ENCODE measurements at regions not wholly inside any gene's neighbourhood (a gene's known extent, or its start where the extent isn't known, plus 50 kb on each side); places are given as distances from the start of the nearest gene placed in this dataset.

- TF ChIP-seq POLR2A (IDR thresholded peaks at IDR 0.05; ENCODE audit: low read depth, low read length) (no peak), MYC (IDR thresholded peaks at IDR 0.05; ENCODE audit: low read depth, low read length) (no peak), FOS (IDR thresholded peaks at IDR 0.05; ENCODE audit: borderline replicate concordance, insufficient read depth, low read length) (no peak), EZH2 (IDR thresholded peaks at IDR 0.05; ENCODE audit: borderline replicate concordance, low read depth, low read length, severe bottlenecking) (no peak), POLR2AphosphoS5 (IDR thresholded peaks at IDR 0.05; ENCODE audit: insufficient read depth, low read depth, low read length) (no peak), GATA2 (IDR thresholded peaks at IDR 0.05; ENCODE audit: insufficient read depth, insufficient read length, low read depth, low read length) (no peak)
- TF ChIP-seq, protein P1, sequence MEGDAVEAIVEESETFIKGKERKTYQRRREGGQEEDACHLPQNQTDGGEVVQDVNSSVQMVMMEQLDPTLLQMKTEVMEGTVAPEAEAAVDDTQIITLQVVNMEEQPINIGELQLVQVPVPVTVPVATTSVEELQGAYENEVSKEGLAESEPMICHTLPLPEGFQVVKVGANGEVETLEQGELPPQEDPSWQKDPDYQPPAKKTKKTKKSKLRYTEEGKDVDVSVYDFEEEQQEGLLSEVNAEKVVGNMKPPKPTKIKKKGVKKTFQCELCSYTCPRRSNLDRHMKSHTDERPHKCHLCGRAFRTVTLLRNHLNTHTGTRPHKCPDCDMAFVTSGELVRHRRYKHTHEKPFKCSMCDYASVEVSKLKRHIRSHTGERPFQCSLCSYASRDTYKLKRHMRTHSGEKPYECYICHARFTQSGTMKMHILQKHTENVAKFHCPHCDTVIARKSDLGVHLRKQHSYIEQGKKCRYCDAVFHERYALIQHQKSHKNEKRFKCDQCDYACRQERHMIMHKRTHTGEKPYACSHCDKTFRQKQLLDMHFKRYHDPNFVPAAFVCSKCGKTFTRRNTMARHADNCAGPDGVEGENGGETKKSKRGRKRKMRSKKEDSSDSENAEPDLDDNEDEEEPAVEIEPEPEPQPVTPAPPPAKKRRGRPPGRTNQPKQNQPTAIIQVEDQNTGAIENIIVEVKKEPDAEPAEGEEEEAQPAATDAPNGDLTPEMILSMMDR (IDR thresholded peaks at IDR 0.05; ENCODE audit: extremely low read depth in 1 of 2, insufficient read depth in 1 of 2, low read depth in 1 of 2, low read length in 2 of 2) = no peak
These were observed 248.8 kb upstream of the NSMCE3 start for GRCh38 chr15:29518442-29518841.
